ENCODE measurements at regions not wholly inside any gene's neighbourhood (a gene's known extent, or its start where the extent isn't known, plus 50 kb on each side); places are given as distances from the start of the nearest gene placed in this dataset.

DNA sequence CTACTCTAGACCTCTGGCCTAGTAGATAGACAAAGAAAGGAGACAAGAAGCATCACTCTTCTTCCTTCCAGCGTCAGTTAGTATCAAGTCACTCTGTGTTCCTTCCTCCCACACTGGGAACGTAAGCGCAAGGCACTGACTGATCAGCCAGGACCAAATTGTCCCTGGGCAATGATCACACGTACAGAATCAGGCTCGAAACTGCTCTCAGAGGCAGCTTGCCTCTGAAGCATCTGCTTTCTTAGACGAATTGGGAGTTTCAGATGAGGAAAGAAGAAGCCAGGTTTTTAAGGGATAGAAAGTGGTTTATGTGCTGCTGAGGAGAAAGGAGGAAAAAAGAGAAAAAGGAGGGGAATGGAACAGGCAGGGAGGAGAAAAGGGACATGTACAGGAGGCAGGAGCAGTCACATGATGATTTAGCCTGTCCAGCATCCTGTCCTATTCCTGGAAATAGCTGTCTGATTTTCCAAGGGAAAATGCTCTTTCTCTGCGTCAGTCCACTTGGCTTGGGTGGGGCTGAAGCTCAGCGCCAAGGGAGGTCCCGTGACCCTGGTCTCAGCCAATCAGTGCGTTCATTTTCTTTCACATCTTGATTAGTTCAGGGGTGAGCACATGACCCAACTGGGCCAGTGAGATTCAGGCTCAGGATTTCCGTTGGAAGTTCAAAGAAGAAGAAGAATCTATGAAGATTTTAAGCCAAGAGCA lies 102.0 kb upstream of the PRICKLE2 start:
- H3K4me3 ChIP-seq (ENCODE audit: low read depth, low read length) = no peak overlapping the region

DNA sequence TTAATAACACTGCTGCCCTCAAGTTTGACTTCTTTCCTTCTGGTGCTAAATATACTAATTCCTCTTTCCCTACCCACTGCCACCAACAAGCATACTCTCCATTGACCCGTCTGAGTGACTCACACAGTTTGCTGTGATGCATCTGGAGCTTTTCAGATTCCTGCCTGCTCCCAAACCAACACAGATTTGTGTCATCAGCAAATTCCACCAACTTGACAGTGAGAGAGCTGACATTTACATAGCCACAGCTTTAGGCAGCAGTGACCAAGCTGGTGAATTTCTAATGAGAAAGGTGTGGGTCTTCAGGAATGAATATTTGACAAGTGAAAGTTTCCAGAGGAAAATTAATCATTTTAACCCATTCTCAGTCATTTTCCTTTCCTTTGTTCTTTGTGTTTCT lies 96.5 kb upstream of the PRICKLE2 start:
- H3K4me3 ChIP-seq (ENCODE audit: low read depth, low read length) = no peak overlapping the region

DNA sequence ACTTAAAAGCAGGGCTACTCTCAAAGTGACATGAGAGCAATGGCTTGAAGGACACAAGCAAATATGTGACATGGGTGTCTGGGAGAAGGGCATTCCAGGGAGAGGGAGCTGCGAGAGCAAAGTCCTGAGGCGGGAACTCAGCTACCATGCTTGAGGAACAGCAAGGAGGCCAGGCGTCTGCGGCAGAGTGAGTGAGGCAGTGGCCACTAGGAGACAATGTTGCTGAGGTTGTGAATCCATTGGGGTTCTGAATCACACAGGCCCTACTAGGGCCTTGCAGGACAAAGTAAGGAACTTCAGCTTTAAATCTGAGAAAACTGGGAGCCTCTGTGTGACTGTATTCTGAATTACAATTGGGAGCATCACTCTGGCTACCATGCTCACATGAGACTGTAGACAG lies 94.1 kb upstream of the PRICKLE2 start:
- no peak overlapping the region for H3K4me3 ChIP-seq (ENCODE audit: low read depth, low read length)

DNA sequence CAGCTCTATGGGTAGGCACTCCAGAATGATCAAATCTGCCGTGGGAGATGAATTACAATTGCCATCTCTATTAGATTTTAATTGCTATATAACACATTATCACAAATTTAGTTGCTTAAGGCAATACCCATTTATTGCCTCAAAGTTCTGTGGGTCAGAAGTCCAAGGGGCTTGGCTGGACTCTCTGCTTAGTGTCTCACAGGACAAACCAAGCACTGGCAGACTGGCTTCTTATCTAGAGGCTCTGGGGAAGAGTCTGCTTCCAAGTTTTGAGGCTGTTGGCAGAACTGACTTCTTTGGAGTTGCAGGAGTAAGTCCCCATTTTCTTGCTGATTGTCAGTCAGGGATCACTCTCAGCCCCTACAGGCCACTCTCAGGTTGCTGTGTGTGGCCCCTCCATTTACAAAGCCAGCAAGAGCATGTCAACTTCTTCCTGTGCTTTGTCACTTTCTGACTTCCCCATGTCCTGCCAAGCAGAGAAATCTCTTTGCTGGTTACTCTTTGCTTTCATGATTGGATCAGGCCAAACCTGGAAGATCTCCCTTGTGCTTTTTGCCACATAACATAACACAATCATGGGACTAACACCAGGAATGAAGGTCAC lies 93.5 kb upstream of the PRICKLE2 start:
- no peak overlapping the region for H3K4me3 ChIP-seq (ENCODE audit: low read depth, low read length)

DNA sequence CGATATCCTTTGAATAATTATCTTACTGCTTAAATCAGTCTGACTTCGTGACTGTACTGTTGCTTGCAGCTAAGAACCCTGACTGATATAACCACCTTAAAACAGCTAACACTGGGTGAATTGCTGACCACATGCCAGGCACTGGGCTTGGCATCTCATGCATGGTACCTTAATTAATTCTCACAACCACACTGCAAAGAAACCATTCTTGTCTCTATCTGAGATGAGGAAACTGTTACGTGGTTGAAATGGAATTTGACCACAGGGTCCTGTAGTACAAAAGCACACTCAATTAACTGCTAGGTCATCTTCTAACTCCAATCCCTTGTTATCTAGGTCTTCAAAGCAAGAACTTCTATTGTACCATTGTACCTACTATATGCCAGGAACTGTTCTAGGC lies 92.7 kb upstream of the PRICKLE2 start:
- no peak overlapping the region for H3K4me3 ChIP-seq (ENCODE audit: low read depth, low read length)

DNA sequence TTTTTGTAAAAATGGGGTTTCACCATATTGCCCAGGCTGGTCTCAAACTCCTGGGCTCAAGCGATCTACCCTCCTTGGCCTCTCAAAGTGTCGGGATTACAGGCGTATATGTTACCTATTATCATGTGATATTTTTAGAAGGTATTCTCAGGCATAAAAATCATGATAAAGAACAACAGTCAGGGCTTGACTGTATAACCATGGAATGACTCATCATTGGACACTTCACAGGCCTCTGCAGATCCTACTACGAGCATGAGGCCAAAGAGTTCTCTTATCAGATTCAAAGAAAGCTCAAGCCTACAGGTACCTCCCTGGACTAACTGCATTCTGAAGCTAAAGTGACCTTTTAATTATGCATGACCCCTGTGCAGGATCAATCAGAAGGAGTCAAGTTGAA lies 91.7 kb upstream of the PRICKLE2 start:
- no peak overlapping the region for H3K4me3 ChIP-seq (ENCODE audit: low read depth, low read length)

DNA sequence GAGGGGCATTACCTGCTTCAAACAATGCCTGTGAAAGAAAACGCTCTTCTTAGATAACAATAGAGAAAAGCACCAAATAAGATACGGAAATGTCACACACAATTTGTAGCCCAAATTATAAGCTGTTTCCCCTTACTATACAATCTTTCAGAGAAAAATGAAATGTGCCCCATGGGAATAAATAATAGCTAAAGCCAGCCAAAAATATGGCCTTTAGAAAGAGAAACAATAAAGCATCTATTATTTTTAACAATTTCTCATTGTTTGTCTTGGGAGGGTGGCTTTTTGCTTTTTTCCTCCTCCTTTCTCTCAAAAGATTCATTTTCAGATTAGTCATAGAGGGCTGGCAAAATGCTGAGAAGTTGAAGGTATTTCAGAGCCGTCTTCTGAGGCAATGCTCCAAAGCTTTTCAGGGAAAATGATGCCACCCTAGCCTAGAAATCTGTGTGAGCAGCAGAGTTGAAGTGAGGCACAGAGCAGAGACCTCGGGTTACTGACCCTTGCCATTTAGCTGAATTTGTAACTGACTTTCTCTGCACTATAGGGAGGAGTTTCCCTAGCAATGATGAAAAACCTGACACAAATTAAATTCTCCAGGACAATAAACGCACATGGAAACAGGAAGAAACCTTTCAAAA lies 86.3 kb upstream of the PRICKLE2 start:
- H3K4me3 ChIP-seq (ENCODE audit: low read depth, low read length) = no peak overlapping the region

DNA sequence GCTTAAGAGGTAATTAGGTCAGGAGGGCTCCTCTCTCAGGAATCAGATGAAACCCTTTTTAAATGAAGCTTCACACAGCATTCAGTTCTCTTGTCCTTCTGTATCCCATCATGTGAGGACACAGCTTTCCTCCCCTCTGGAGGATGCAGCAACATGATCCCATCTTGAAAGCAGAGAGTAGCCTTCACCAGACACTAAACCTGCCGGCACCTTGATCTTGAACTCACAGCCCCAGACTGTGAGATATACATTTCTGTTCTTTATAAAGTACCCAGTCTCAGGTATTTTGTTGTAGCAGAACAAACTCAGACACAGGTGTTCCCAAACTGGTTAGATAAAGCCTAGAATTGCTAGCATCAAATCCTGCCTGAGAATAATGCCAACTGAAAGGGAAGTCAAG lies 83.7 kb upstream of the PRICKLE2 start:
- no peak overlapping the region for H3K4me3 ChIP-seq (ENCODE audit: low read depth, low read length)

DNA sequence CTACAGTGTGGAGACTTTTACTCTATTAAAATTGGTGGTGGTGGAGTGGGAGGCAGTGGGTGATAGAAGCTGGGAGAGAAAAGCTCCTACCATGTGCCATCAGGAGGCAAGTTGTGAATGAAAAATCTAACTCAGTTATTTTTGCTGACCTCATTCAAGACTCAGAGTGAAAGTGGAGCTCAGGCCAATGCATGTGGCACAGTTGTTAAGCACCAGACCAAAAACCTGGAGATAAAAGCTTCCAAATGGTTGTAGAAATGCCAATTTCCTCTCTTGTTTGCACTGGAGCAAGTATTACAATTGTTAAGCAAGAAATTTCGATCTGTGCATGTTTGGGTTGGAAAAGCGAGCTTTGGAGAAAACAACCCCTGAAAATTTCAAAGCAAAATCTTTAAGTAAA lies 81.5 kb upstream of the PRICKLE2 start:
- no peak overlapping the region for H3K4me3 ChIP-seq (ENCODE audit: low read depth, low read length)

DNA sequence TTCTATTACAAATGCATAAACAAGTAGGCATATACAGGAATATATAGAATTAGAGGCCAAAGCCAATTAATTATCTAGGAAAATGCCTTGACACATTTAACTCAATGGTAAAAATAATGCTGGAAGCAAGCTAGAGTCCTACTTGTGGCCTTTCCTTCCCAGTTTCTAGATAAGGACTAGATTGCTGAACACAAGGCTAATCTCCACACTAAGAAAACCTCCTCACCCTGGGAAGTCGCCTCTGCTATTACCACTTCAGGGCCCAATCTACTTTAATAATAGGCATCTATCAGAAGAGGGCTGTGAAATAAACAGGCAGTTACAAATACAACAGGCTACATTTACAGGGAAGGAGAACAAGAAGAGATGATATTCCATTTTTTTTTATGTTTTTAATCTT lies 80.5 kb upstream of the PRICKLE2 start:
- no peak overlapping the region for H3K4me3 ChIP-seq (ENCODE audit: low read depth, low read length)

DNA sequence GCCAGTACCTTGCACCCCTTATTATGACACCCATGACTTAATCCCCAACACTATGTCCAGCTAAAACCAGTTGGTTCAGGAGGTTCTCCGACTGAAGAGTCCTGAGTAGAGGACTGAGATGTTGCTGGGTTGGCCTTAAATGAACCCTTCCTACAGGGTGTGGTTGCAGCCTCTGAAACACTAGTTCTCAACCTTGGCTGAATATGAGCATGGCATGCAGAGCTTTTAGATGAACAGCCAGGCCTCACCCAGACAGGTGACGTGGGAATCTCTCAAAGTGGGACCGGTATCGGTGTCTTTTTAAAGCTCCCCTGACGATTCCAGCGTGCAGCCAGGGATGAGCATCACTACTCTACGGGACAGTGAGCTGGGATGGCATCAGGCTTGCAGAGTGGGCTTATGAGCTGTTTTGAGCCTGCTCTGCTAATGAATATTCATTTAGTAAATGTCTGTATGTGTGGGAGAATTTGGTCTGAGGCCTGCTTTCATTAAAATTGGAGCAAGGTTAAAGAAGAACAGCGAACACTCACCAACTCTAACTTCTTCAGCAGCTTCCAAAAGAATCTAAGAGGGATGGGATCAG lies 79.7 kb upstream of the PRICKLE2 start:
- no peak overlapping the region for H3K4me3 ChIP-seq (ENCODE audit: low read depth, low read length)

DNA sequence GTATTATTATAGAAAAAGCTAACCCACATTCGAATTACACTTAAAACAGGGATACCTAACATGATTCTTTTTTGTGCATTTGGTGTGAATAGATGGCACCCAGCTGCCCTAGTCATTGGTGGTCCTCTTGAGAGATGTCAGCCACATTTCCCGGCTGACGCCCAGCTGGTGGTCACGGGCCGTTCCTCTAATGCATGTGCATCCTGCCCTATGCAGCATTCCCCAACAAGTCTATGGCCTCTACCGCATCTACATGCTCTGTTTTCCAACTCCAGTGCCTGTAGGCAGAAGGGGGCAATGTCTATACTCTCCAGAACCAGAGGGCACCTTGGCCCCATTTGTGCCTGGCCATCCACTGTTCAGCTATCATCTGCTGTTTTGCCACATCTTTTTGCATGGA lies 78.6 kb upstream of the PRICKLE2 start:
- H3K4me3 ChIP-seq (ENCODE audit: low read depth, low read length) = no peak overlapping the region

DNA sequence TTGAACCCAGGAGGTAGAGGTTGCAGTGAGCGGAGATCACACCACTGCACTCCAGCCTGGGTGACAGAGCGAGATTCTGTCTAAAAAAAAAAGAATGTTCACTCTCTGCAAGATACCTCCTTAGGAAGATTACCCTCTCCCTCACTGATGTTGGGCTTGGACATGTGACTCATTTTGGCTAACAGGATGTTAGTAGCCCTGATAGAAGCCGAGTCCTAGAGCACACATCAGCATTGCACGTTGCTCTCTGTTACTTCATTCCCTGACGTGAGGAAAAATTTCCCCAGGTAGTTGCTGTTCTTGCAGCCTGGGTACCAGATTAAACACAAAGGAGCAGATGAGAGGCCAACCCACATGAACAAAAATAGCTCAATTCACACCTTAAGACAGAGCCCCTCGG lies 78.1 kb upstream of the PRICKLE2 start:
- H3K4me3 ChIP-seq (ENCODE audit: low read depth, low read length) = no peak overlapping the region

DNA sequence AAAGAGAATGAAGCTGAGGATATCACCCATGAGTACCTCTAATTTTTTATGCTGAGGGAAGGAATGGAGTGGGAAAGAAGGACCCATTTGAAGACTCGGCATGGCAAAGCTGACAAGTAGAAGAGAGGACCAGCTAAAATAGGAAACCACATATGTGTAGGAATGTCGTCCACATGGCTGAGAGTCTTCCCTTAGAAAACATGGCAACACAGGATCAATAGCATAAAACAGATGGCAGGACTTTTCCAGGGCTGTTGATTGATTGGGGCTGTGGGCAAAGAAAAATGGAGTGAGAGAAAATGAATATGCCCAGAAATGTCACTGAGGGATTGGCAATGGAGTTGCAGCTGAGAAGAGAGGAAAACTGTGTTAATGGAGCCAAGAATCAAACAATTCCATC lies 76.2 kb upstream of the PRICKLE2 start:
- H3K4me3 ChIP-seq (ENCODE audit: low read depth, low read length) = no peak overlapping the region

DNA sequence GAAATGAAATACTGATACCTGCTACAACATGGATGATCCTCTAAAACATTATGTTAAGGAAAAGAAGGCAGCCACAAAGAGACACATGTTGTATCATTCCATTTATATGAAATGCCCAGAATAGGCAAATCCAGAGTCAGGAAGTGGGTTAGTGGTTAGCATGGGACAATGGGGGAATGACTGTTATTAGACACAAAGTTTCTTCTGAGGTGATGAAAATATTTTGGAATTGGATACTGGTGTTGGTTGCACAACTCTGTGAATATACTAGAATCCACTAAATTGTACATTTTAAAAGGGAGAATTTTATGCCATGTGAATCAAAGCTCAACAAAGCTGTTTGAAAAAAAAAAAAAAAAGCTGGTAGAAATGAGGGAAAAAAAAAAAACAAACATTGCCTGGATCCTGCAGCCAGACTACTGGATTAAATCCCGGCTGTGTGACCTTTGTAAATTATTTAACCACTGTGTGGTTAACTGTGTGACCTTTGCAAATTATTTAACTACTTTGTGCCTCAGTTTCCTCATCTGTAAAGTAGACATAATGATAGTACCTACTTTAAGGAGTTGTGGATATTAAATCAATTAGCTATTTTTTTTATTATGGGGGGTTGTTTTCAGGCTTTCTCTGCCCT lies 75.6 kb upstream of the PRICKLE2 start:
- H3K4me3 ChIP-seq (ENCODE audit: low read depth, low read length) = no peak overlapping the region

DNA sequence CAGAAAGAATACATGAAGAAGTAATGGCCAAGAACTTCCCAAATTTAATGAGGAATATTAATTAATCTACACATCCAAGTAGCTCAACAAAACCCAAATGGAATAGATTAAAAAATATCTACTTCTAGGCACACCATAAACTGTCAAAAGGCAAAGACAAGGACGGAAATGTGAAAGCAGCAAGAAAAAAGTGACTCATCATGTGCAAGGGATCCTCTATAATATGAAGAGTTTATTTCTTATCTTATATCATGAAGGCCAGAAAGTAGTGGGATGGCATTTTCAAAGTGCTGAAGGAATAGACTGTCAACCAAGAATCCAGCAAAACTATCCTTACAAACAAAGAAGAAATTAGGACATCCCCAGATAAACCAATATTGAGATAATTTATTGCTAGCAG lies 73.9 kb upstream of the PRICKLE2 start:
- H3K4me3 ChIP-seq (ENCODE audit: low read depth, low read length) = no peak overlapping the region

DNA sequence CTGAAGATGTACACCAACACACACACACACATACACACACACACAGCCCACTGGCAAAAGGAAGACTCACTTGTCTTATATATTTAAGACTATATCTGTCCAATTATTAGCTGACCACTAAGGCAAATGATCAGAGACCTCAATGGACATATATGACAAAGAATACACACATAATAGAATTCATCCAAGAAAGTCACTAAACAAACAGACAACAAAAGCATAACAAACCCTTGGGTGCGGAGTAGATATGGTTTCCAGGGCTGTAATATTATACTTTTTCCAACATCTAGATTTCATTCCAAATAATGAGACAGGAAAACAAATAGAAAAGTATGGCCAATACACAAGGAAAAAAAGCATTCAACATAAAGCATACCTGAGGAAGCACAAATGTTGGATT lies 72.3 kb upstream of the PRICKLE2 start:
- no peak overlapping the region for H3K4me3 ChIP-seq (ENCODE audit: low read depth, low read length)

DNA sequence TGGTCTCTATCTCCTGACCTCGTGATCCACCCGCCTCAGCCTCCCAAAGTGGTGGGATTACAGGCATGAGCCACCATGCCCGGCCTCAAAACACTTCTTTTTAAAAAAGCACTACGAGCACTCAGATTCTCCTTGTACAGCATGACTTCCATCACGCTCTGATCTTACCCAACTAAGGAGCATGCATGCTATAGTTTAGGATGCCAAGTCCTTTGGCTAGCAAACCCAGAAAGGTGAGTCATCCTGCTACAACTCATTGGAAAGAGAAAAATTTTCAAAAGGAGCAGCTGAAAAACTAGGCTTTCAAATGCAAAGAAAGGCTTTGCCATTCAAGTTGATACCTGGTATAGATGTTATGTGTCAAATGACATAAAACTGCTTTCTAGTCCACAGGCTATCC lies 70.3 kb upstream of the PRICKLE2 start:
- no peak overlapping the region for H3K4me3 ChIP-seq (ENCODE audit: low read depth, low read length)

DNA sequence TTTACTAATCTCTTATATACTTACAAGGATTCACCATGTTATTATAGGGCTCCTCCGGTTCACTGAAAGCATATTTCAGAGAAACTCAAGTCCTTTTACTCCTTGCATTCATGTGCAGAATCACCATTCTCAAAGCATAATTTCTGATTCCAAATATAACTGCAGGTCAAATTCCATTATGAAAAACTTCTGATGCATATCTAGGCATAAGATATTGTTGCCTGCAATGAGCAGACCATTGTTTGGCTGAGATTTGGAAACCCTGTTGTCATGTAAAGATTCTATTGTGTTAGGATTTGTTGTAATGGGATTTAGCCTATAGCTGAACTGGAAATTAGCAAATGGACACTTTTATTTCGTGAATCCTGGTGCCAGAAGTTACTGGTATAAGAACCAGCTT lies 69.5 kb upstream of the PRICKLE2 start:
- H3K4me3 ChIP-seq (ENCODE audit: low read depth, low read length) = no peak overlapping the region

DNA sequence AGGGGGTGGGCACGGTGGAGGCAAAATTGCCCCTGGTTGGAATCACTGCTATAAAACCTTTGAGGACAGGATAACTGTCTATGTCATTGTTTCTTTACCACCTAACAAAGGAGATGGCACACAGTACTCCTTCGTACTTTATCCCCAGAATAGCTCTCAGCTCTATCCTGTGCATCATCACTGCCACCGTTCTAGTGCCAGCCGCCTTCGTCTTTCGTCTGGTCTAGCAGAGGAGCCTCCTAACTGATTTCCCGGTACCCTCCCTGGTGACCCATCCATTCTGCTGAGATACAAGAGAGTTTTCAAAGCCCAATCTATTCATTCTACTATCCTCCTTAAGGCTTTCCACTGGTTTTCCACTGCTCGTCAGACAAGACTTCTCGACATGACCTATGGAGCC lies 67.9 kb upstream of the PRICKLE2 start:
- H3K4me3 ChIP-seq (ENCODE audit: low read depth, low read length) = no peak overlapping the region

DNA sequence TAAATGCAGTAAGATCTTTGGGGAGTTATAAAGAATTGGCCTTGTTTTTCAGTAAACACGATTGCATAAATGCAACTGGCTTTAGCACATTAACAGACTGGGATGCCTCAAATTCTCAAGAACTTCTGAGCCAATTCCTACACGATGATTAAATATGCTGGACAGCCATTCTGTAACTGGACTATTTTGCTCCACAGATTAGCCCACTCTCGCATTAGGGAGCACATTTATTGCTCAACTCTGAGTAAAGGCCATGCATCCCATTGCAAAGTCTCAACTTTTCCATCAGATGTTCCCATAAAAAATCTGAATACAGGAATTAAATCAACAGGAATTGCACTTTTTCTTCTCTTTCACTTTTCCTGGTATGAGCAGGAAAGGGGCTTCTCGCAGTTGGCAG lies 66.7 kb upstream of the PRICKLE2 start:
- no peak overlapping the region for H3K4me3 ChIP-seq (ENCODE audit: low read depth, low read length)

DNA sequence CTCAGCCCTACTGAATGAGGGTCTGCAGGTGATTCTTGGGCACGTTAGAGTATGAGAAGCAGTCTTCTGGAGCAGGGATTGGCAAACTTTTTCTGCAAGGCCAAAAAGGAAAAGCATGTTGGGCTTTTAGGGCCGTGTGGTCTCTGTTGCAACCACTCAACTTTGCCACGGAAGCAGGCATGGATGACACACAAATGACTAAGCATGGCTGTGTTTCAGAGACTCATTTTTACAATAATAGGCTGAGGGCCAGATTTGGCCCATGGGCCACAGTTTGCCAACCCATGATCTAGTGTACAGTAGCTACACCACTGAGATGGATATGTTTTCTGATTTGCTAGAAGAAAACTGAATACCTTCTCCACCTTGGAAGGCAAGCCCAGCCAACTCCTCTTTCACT lies 66.1 kb upstream of the PRICKLE2 start:
- H3K4me3 ChIP-seq (ENCODE audit: low read depth, low read length) = no peak overlapping the region

All from iPS-11a (cell line).